Osteoblast (primary cell): ENCODE measurements at regions not wholly inside any gene's neighbourhood (a gene's known extent, or its start where the extent isn't known, plus 50 kb on each side); places are given as distances from the start of the nearest gene placed in this dataset.

Experiments
- DNase-seq: peaks from one replicate; pipeline ENCODE4 v3.0.0; 2011; ENCODE audit warnings: low spot score, mixed read lengths; ENCODE audit not compliant: insufficient read length; ENCODE audit errors: missing footprints
- H2AFZ ChIP-seq: 2 replicates; pipeline ENCODE4 v1.6.0; 2011; ENCODE audit warnings: mild to moderate bottlenecking, low read length
- H3K27ac ChIP-seq: 2 replicates; pipeline ENCODE4 v1.5.1; 2011; ENCODE audit warnings: mild to moderate bottlenecking, low read depth, low read length, moderate library complexity
- H3K27me3 ChIP-seq: 2 replicates; pipeline ENCODE4 v1.6.0; 2012; ENCODE audit warnings: mild to moderate bottlenecking, control low read depth, inconsistent platforms, low read length, moderate library complexity; ENCODE audit not compliant: insufficient read depth
- H3K36me3 ChIP-seq: 2 replicates; pipeline ENCODE4 v1.5.1; 2011; ENCODE audit warnings: mild to moderate bottlenecking, low read length, control low read depth, moderate library complexity; ENCODE audit not compliant: insufficient read depth
- H3K4me1 ChIP-seq: 2 replicates; pipeline ENCODE4 v1.5.1; 2011; ENCODE audit warnings: mild to moderate bottlenecking, low read length, control low read depth, moderate library complexity; ENCODE audit not compliant: insufficient read depth
- H3K4me2 ChIP-seq: 2 replicates; pipeline ENCODE4 v1.6.0; 2011; ENCODE audit warnings: mild to moderate bottlenecking, low read length; ENCODE audit not compliant: insufficient read depth
- H3K4me3 ChIP-seq: fragments of 200-600 bp; sonication (generic); 3 replicates; pipeline ENCODE4 v1.5.1; 2012; ENCODE audit warnings: mild to moderate bottlenecking, low read length, inconsistent platforms; ENCODE audit not compliant: insufficient read depth
- H3K79me2 ChIP-seq: 2 replicates; pipeline ENCODE4 v1.6.0; 2012; ENCODE audit warnings: mild to moderate bottlenecking, low read length, control low read depth, inconsistent platforms; ENCODE audit not compliant: insufficient read depth
- H3K9me3 ChIP-seq: 2 replicates; pipeline ENCODE4 v1.5.1; 2011; ENCODE audit warnings: low read depth, low read length, control low read depth
- H4K20me1 ChIP-seq: 2 replicates; pipeline ENCODE4 v1.6.0; 2012; ENCODE audit warnings: mild to moderate bottlenecking, low read length, control low read depth; ENCODE audit not compliant: insufficient read depth
- TF ChIP-seq, protein P1 (sequence below): IDR thresholded peaks from 2 replicates; pipeline ENCODE4 v1.5.1; 2011; ENCODE audit warnings: mild to moderate bottlenecking, low read depth, low read length, moderate library complexity; ENCODE audit errors: extremely low read depth

DNA sequence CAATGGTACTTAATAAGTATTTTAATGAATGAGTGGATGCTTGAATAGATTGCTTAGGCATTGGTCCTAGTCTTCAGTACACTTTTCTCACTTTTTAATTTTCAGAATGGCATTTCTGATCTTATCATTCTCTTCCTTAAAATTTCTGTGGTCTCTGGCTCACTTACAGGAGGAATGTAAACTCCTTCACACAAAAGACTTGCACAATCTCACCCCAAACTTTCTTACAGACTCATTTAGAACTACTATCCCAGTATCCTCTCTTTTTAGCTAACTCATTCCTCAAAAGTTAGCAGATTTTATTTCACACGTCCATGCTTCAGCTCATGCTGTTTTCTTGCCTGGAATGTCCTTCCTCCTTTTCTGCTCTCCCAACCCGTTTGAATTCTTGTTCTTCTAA lies 350.1 kb downstream of the GRXCR1 start:
- no peak for DNase-seq
- Histone ChIP-seq H4K20me1 (no peaks in the 10 kb centered on the region), H3K36me3 (no peaks in the 10 kb centered on the region), H3K4me1 (no peaks in the 10 kb centered on the region), H3K79me2 (no peaks in the 10 kb centered on the region), H3K4me3 (no peak overlapping the region), H3K4me2 (no peak overlapping the region), H3K9me3 (no peaks in the 10 kb centered on the region), H3K27ac (no peak overlapping the region), H3K27me3 (no peaks in the 10 kb centered on the region), H2AFZ (no peak overlapping the region)
- TF ChIP-seq, protein P1, sequence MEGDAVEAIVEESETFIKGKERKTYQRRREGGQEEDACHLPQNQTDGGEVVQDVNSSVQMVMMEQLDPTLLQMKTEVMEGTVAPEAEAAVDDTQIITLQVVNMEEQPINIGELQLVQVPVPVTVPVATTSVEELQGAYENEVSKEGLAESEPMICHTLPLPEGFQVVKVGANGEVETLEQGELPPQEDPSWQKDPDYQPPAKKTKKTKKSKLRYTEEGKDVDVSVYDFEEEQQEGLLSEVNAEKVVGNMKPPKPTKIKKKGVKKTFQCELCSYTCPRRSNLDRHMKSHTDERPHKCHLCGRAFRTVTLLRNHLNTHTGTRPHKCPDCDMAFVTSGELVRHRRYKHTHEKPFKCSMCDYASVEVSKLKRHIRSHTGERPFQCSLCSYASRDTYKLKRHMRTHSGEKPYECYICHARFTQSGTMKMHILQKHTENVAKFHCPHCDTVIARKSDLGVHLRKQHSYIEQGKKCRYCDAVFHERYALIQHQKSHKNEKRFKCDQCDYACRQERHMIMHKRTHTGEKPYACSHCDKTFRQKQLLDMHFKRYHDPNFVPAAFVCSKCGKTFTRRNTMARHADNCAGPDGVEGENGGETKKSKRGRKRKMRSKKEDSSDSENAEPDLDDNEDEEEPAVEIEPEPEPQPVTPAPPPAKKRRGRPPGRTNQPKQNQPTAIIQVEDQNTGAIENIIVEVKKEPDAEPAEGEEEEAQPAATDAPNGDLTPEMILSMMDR = no peak

DNA sequence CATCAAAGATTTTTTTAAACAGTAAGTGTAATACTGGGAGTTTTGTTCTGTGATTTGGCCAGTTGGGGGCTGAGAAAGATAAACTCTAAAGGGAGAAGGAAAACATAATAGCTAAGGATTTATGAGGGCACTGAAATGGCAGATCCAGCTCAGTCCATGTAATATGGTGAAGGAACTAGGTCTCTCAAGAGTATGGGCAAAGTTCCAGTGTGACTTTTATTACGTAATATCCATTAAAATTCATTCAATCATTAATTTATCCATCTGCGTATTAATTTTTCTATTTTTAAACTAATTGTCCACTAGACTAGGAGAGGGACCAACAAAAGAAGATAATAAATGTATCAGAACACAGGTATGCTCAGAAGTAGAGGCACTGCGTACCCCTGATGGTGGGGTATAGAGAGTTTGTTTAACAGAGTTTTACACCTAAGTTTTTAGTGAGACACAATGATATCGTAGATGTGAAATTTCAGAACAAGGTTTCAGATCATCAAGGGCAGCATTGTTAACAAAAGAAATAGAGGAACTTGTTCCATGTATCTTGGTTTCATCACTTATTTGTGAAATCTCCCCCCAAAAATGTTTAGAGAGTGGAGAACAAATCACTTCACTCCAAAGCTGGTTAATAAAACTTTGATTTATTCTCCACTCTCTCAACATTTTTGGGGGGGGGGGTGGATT lies 351.1 kb downstream of the GRXCR1 start:
- H3K27ac ChIP-seq = no peak overlapping the region
- H3K4me1 ChIP-seq = no peaks in the 10 kb centered on the region
- H2AFZ ChIP-seq = no peak overlapping the region
- DNase-seq = no peak
- H3K79me2 ChIP-seq = no peaks in the 10 kb centered on the region
- no peaks in the 10 kb centered on the region for H4K20me1 ChIP-seq
- H3K4me3 ChIP-seq = no peak overlapping the region
- H3K9me3 ChIP-seq = no peaks in the 10 kb centered on the region
- H3K4me2 ChIP-seq = no peak overlapping the region
- no peaks in the 10 kb centered on the region for H3K36me3 ChIP-seq
- H3K27me3 ChIP-seq = no peaks in the 10 kb centered on the region
- TF ChIP-seq, protein P1 = no peak

DNA sequence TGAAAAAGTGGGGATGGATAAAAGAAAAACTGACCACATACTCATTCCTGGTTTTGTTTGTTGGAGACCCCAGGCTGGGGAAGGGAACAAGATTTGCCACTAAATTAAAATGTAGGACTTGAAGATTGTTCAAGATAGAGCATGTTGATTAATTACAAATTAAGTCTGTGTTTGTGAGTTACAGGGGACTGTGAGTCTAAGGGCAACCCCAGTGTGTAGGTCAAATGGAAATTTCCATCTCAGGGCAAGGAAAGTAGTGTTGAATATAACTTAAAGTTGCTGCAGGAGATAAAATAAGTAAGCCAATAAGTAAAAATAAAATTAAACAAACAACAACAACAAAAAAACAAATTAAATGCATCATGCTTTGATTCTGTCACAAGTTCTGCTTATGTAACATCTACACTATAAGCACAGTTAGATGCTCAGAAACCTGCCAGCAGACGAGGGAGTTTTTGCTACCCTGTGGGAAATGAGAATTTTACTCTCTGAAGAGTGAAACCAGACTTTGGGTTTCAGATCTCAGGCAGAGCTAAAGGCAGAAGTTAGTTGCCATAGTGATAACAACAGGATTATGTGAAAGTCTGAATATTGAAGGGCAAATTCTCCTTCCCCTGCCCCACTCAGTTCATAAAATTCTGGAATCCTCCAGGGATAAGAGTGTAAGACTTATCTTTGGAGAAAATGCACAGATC lies 352.3 kb downstream of the GRXCR1 start:
- TF ChIP-seq, protein P1 = no peak
- no peak for DNase-seq

GRCh38 chr4:43251841-43252240 lies 359.3 kb downstream of the GRXCR1 start:
- Histone ChIP-seq H3K36me3 (no peaks in the 10 kb centered on the region), H3K9me3 (no peaks in the 10 kb centered on the region), H3K4me2 (no peak overlapping the region), H3K4me3 (no peak overlapping the region), H3K79me2 (no peaks in the 10 kb centered on the region), H2AFZ (no peak overlapping the region), H3K27ac (no peak overlapping the region), H3K4me1 (no peaks in the 10 kb centered on the region), H3K27me3 (no peaks in the 10 kb centered on the region), H4K20me1 (no peaks in the 10 kb centered on the region)
- TF ChIP-seq, protein P1 = no peak
- DNase-seq = no peak

More for the DNA sequence above, 352.3 kb downstream of the GRXCR1 start:
- Histone ChIP-seq H2AFZ (no peak overlapping the region), H4K20me1 (no peaks in the 10 kb centered on the region), H3K36me3 (no peaks in the 10 kb centered on the region), H3K9me3 (no peaks in the 10 kb centered on the region), H3K4me3 (no peak overlapping the region), H3K27ac (no peak overlapping the region), H3K27me3 (no peaks in the 10 kb centered on the region), H3K79me2 (no peaks in the 10 kb centered on the region), H3K4me1 (no peaks in the 10 kb centered on the region), H3K4me2 (no peak overlapping the region)
